Effector memory CD8-positive, alpha-beta T cell (primary cell): ENCODE measurements at regions not wholly inside any gene's neighbourhood (a gene's known extent, or its start where the extent isn't known, plus 50 kb on each side); places are given as distances from the start of the nearest gene placed in this dataset.
"Not testable (repeated sequence)": the region's sequence is repeated elsewhere in the genome, so short reads cannot be mapped to it uniquely, and the experiment has no call there.

Experiments used
- ATAC-seq: fragments of 150-1000 bp; cut with Tn5 transposase; replicated peaks from 2 replicates; pipeline ENCODE4 v1.10.0; 2021; ENCODE audit warnings: mild to moderate bottlenecking, moderate library complexity
- DNase-seq, 3 experiments: peaks; one replicate each; pipeline ENCODE4 v3.0.0; 2021
- H3K27ac Mint-ChIP-seq, 2 donors: one replicate each; pipeline ENCODE4 v1.8.0; 2022; ENCODE audit warnings: mild to moderate bottlenecking in 2 of 2, mixed read lengths in 2 of 2, moderate library complexity in 2 of 2
- H3K27me3 Mint-ChIP-seq, 2 donors: one replicate each; pipeline ENCODE4 v1.8.0; 2022; ENCODE audit warnings: mixed read lengths in 2 of 2
- H3K36me3 Mint-ChIP-seq: one replicate; pipeline ENCODE4 v1.8.0; 2022; ENCODE audit warnings: mild to moderate bottlenecking, moderate library complexity, mixed read lengths; ENCODE audit not compliant: insufficient read depth
- H3K4me1 Mint-ChIP-seq, 2 donors: one replicate each; pipeline ENCODE4 v1.8.0; 2022; ENCODE audit warnings: low read depth in 2 of 2, mixed read lengths in 2 of 2
- H3K4me3 Mint-ChIP-seq, 2 donors: one replicate each; pipeline ENCODE4 v1.8.0; 2022; ENCODE audit warnings: mild to moderate bottlenecking in 2 of 2, mixed read lengths in 2 of 2, moderate library complexity in 2 of 2
- H3K9me3 Mint-ChIP-seq, 2 donors: one replicate each; pipeline ENCODE4 v1.8.0; 2022; ENCODE audit warnings: mixed read lengths in 2 of 2

- DNase-seq (no peak), ATAC-seq (no peak)
- Mint-ChIP-seq H3K9me3 (peaks cover 0 to 1% of the 10 kb centered on the region in 2 donors), H3K27me3 (peaks cover 40 to 56% of the 10 kb centered on the region in 2 donors), H3K4me1 (no peaks in the 10 kb centered on the region), H3K27ac (no peak overlapping the region), H3K4me3 (no peak overlapping the region), H3K36me3 (no peaks in the 10 kb centered on the region)
Measured at GRCh38 chr2:176573612-176574483, 304.6 kb downstream of the MTX2 start.

GRCh38 chr2:176574484-176575236 lies 305.4 kb downstream of the MTX2 start:
- peaks cover 0 to 1% of the 10 kb centered on the region in 2 donors for H3K9me3 Mint-ChIP-seq
- no peaks in the 10 kb centered on the region for H3K36me3 Mint-ChIP-seq
- no peak for DNase-seq
- H3K27ac Mint-ChIP-seq, result no peak overlapping the region
- no peak for ATAC-seq
- H3K27me3 Mint-ChIP-seq, result peaks cover 44 to 57% of the 10 kb centered on the region in 2 donors
- H3K4me3 Mint-ChIP-seq, result no peak overlapping the region
- H3K4me1 Mint-ChIP-seq, result no peaks in the 10 kb centered on the region

GRCh38 chr2:176575237-176575744 lies 306.0 kb downstream of the MTX2 start:
- no peak for DNase-seq
- no peak overlapping the region for H3K4me3 Mint-ChIP-seq
- peaks cover 0 to 1% of the 10 kb centered on the region in 2 donors for H3K9me3 Mint-ChIP-seq
- peaks cover 39 to 59% of the 10 kb centered on the region in 2 donors for H3K27me3 Mint-ChIP-seq
- H3K4me1 Mint-ChIP-seq, result no peaks in the 10 kb centered on the region
- no peaks in the 10 kb centered on the region for H3K36me3 Mint-ChIP-seq
- ATAC-seq, result no peak
- no peak overlapping the region for H3K27ac Mint-ChIP-seq

GRCh38 chr2:176577054-176577453 lies 307.8 kb downstream of the MTX2 start:
- DNase-seq, result no peak
- no peaks in the 10 kb centered on the region for H3K4me1 Mint-ChIP-seq
- no peak for ATAC-seq
- H3K36me3 Mint-ChIP-seq, result no peaks in the 10 kb centered on the region
- no peak overlapping the region for H3K4me3 Mint-ChIP-seq
- no peak overlapping the region for H3K27ac Mint-ChIP-seq
- peaks cover 0 to 1% of the 10 kb centered on the region in 2 donors for H3K9me3 Mint-ChIP-seq
- H3K27me3 Mint-ChIP-seq, result peaks cover 39 to 51% of the 10 kb centered on the region in 2 donors

GRCh38 chr2:176578292-176578691 lies 309.1 kb downstream of the MTX2 start:
- not testable (repeated sequence) for H3K4me1 Mint-ChIP-seq, ATAC-seq, H3K27ac Mint-ChIP-seq, DNase-seq, H3K36me3 Mint-ChIP-seq, H3K9me3 Mint-ChIP-seq, H3K4me3 Mint-ChIP-seq
- H3K27me3 Mint-ChIP-seq, result peaks cover 48 to 51% of the 10 kb centered on the region in 2 donors

- Mint-ChIP-seq H3K27me3 (peaks cover 40 to 55% of the 10 kb centered on the region in 2 donors), H3K36me3 (no peaks in the 10 kb centered on the region), H3K4me1 (peaks cover 0 to 2% of the 10 kb centered on the region in 2 donors), H3K4me3 (no peak overlapping the region), H3K9me3 (peaks cover 0 to 1% of the 10 kb centered on the region in 2 donors), H3K27ac (no peak overlapping the region)
- ATAC-seq (no peak), DNase-seq (no peak)
Measured at GRCh38 chr2:176579608-176580007, 310.4 kb downstream of the MTX2 start.

- peaks cover 0 to 1% of the 10 kb centered on the region in 2 donors for H3K9me3 Mint-ChIP-seq
- peaks cover 0 to 2% of the 10 kb centered on the region in 2 donors for H3K4me1 Mint-ChIP-seq
- H3K27ac Mint-ChIP-seq, result no peak overlapping the region
- peaks cover 48 to 60% of the 10 kb centered on the region in 2 donors for H3K27me3 Mint-ChIP-seq
- ATAC-seq (no peak), DNase-seq (no peak)
- no peaks in the 10 kb centered on the region for H3K36me3 Mint-ChIP-seq
- H3K4me3 Mint-ChIP-seq, result no peak overlapping the region
Measured at GRCh38 chr2:176581557-176582165, 312.4 kb downstream of the MTX2 start.

- Mint-ChIP-seq H3K9me3 (peaks cover 0 to 1% of the 10 kb centered on the region in 2 donors), H3K27ac (no peak overlapping the region), H3K4me1 (peaks cover 0 to 2% of the 10 kb centered on the region in 2 donors), H3K36me3 (no peaks in the 10 kb centered on the region), H3K4me3 (no peak overlapping the region), H3K27me3 (peaks cover 52 to 59% of the 10 kb centered on the region in 2 donors)
- DNase-seq (no peak), ATAC-seq (no peak)
Measured at GRCh38 chr2:176582176-176582575, 312.9 kb downstream of the MTX2 start.

GRCh38 chr2:176582990-176583481 lies 313.8 kb downstream of the MTX2 start:
- DNase-seq, result no peak
- H3K9me3 Mint-ChIP-seq, result peaks cover 0 to 1% of the 10 kb centered on the region in 2 donors
- no peak overlapping the region for H3K27ac Mint-ChIP-seq
- no peak for ATAC-seq
- peaks cover 50 to 61% of the 10 kb centered on the region in 2 donors for H3K27me3 Mint-ChIP-seq
- peaks cover 0 to 2% of the 10 kb centered on the region in 2 donors for H3K4me1 Mint-ChIP-seq
- no peak overlapping the region for H3K4me3 Mint-ChIP-seq
- no peaks in the 10 kb centered on the region for H3K36me3 Mint-ChIP-seq

GRCh38 chr2:176583607-176584006 lies 314.4 kb downstream of the MTX2 start:
- no peak overlapping the region for H3K4me3 Mint-ChIP-seq
- ATAC-seq, result no peak
- peaks cover 0 to 1% of the 10 kb centered on the region in 2 donors for H3K9me3 Mint-ChIP-seq
- DNase-seq, result no peak
- no peak overlapping the region for H3K27ac Mint-ChIP-seq
- peaks cover 50 to 61% of the 10 kb centered on the region in 2 donors for H3K27me3 Mint-ChIP-seq
- no peaks in the 10 kb centered on the region for H3K36me3 Mint-ChIP-seq
- peaks cover 0 to 2% of the 10 kb centered on the region in 2 donors for H3K4me1 Mint-ChIP-seq

- H3K36me3 Mint-ChIP-seq, result no peaks in the 10 kb centered on the region
- no peak overlapping the region for H3K27ac Mint-ChIP-seq
- ATAC-seq (no peak), DNase-seq (no peak)
- peaks cover 49 to 62% of the 10 kb centered on the region in 2 donors for H3K27me3 Mint-ChIP-seq
- peaks cover 0 to 2% of the 10 kb centered on the region in 2 donors for H3K4me1 Mint-ChIP-seq
- H3K9me3 Mint-ChIP-seq, result no peaks in the 10 kb centered on the region
- no peak overlapping the region for H3K4me3 Mint-ChIP-seq
Measured at GRCh38 chr2:176584333-176584732, 315.1 kb downstream of the MTX2 start.

- H3K36me3 Mint-ChIP-seq, result no peaks in the 10 kb centered on the region
- H3K9me3 Mint-ChIP-seq, result no peaks in the 10 kb centered on the region
- peaks cover 0 to 2% of the 10 kb centered on the region in 2 donors for H3K4me1 Mint-ChIP-seq
- no peak overlapping the region for H3K4me3 Mint-ChIP-seq
- H3K27me3 Mint-ChIP-seq, result peaks cover 47 to 60% of the 10 kb centered on the region in 2 donors
- no peak overlapping the region for H3K27ac Mint-ChIP-seq
- ATAC-seq, result no peak
- no peak for DNase-seq
Measured at GRCh38 chr2:176585291-176585690, 316.0 kb downstream of the MTX2 start.

GRCh38 chr2:176585791-176586190 lies 316.5 kb downstream of the MTX2 start:
- Mint-ChIP-seq H3K27me3 (peaks cover 47 to 60% of the 10 kb centered on the region in 2 donors), H3K4me3 (no peak overlapping the region), H3K9me3 (no peaks in the 10 kb centered on the region), H3K36me3 (no peaks in the 10 kb centered on the region), H3K4me1 (peaks cover 0 to 2% of the 10 kb centered on the region in 2 donors), H3K27ac (no peak overlapping the region)
- no peak for DNase-seq
- no peak for ATAC-seq
